HG02678 (cell line): ENCODE measurements at regions not wholly inside any gene's neighbourhood (a gene's known extent, or its start where the extent isn't known, plus 50 kb on each side); places are given as distances from the start of the nearest gene placed in this dataset.

Experiments
- ATAC-seq: cut with Tn5 transposase; IDR thresholded peaks from one replicate; pipeline ENCODE4 v1.9.1; 2021; ENCODE audit warnings: mild to moderate bottlenecking, moderate library complexity; ENCODE audit not compliant: unreplicated experiment

DNA sequence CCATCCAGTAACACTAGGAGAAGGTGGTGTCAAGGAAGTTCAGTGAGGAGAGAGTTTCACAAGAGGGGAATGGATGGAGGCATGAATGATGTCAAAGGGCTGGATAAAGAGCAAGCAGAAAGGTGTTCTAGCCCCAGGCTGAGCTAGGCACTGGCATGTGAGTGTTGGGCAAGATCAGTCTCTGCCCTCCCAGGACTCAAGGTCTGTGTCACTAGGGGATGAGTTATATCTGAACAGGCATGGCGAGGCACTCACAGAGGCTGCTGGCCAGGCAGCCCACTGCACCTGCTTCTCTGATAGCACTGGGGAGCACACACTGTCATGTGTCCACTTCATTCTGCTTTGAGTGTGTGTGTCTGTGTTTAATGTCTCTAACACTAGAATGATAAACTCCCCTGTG is 903.8 kb downstream of the BCL11B start:
- no peak for ATAC-seq

- no peak for ATAC-seq
These were observed 903.1 kb downstream of the BCL11B start for GRCh38 chr14:98368916-98369315.

- no peak for ATAC-seq
These were observed 902.7 kb downstream of the BCL11B start for GRCh38 chr14:98369344-98369743.

DNA sequence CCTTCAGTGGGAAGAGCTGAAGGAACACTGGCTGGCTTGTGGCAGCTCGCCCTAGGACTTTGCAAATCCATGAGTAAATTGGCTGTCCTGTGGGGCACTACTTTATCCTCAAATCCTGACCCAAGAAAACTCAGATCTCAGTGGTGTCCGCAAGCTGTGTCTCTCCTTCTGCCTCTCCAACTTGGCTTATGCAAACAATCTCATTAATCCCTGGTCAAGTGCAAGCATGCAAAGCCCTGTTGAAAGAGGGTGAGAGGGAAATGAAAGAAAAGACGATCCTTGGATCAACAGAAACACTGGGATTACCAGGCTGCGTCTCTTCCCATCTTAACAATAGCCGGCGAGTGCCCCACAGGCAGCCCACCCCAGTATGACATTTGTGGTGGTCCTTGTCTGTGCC is 901.6 kb downstream of the BCL11B start:
- no peak for ATAC-seq

- no peak for ATAC-seq
These were observed 900.9 kb downstream of the BCL11B start for GRCh38 chr14:98371141-98371540.

GRCh38 chr14:98374136-98374535 is 897.9 kb downstream of the BCL11B start:
- no peak for ATAC-seq

GRCh38 chr14:98375566-98375965 is 896.4 kb downstream of the BCL11B start:
- no peak for ATAC-seq

GRCh38 chr14:98379830-98380229 is 892.2 kb downstream of the BCL11B start:
- no peak for ATAC-seq

DNA sequence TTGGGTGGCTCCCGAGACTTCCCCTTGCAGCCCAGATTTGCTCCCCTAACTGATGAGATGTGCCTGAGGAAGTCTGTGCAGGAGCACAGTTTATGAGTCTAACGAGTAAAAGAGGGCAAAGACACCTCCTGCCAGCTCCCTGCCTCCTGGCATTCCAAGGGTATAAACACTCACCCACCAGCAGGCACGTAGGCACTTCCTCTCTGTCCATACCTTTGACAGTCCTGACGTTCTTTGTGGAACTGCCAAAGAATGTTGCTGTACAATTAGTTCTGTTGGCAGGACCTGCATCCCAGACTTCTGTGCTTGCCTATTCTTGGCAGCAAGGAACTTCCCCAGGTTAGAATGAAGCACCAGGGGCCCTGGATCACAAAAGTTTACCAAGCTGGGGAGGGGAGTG is 889.3 kb downstream of the BCL11B start:
- ATAC-seq = no peak

DNA sequence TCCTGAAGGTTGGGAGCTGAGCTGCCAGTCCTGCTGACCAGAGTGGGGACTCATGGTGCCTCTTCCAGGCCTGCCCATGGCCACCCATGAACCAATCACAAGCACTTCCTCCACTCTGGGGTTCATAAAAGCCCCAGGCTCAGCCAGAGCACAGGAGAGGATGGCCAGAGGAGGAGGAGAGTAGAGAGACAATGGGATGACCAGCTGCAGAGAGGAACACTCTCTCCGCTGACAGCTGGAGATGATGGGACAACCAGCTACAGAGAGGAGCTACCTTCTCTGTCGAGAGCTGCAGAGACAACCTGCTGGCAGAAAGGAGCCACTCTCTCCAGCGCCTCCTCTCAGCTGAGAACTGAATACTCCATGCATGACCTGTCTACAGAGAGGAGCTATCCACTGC is 886.1 kb downstream of the BCL11B start:
- no peak for ATAC-seq

- ATAC-seq = no peak
These were observed 880.9 kb downstream of the BCL11B start for GRCh38 chr14:98391061-98391460.

DNA sequence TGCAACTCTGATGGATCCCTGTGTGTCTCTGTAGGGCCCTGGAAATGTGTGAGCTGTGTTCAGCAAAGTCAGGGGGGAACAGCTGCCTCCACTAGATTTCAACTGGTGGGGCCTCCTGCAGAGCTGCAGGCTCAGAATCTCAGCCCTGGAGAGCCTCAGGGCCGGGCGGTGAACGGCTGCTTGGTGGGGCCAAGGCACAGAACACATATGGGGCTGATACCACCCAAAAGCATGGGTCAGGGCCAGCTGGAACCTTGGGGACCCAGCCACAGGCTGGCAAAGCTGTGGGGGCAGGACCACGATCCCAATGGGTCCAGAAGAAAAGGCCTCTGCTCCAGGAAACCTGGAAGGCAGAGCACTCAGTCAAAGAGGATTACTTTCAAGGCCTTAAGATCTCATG is 878.5 kb downstream of the BCL11B start:
- ATAC-seq = no peak

- ATAC-seq = no peak
These were observed 867.2 kb downstream of the BCL11B start for GRCh38 chr14:98404811-98405210.

- ATAC-seq = no peak
These were observed 863.9 kb downstream of the BCL11B start for GRCh38 chr14:98408024-98408555.

- no peak for ATAC-seq
These were observed 863.3 kb downstream of the BCL11B start for GRCh38 chr14:98408713-98409112.

DNA sequence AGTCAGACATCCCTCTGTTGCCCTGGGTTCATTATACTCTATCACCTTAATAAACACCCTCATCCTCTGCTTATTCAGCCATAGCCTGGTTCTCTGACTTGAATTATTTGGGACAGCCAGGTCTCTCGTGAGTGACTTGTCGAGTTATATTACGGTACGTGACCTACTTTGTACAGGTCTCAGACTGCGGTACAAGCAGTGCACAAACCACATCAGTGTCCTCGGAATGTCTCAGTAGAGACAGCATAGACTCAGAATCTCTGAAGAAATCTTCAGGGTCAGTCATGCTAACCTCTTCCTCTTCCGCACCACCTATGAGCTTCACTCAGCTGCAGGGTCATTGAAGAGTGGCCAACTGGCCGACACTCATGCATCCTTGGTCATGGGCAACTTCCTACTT is 860.8 kb downstream of the BCL11B start:
- no peak for ATAC-seq

DNA sequence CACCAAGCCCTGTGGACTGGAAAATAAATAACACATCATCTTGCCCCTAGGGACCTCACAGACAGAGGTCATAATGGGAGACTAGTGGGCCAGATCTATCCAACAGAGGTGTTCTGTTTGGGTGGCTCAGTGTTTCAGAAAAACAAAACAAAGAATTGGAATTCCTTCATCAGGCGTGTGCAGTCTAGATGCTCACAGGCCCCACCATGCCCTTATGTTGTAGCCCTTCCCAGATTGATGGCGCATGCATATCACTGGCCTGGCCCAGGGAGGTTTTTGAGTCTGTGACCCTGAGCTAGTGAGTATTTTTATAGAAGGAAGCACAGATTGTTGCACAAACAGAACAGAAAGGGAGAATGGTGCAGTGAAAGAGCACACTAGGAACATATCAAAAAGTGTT is 859.6 kb downstream of the BCL11B start:
- ATAC-seq = no peak

- no peak for ATAC-seq
These were observed 856.2 kb downstream of the BCL11B start for GRCh38 chr14:98415766-98416165.

DNA sequence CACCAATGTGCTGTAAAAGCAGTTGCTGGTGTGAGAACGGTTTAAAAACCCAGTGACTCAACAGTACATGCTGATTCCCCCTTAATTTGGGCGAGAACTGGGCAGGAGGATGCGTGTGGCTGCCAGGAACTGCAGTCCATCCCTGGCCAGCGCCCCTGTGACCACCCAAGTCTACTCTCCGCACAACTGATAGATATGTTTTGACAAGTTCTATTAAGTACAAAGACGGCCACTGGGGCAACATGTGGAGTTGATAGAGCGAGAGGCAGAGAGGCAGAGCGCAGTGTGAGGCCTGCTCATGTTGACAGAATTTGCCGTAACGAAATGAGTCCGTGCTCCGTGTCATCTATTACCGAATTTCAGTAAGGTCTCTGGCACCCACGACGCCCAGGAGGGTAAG is 855.0 kb downstream of the BCL11B start:
- ATAC-seq = no peak

GRCh38 chr14:98428483-98428994 is 843.5 kb downstream of the BCL11B start:
- ATAC-seq = no peak

DNA sequence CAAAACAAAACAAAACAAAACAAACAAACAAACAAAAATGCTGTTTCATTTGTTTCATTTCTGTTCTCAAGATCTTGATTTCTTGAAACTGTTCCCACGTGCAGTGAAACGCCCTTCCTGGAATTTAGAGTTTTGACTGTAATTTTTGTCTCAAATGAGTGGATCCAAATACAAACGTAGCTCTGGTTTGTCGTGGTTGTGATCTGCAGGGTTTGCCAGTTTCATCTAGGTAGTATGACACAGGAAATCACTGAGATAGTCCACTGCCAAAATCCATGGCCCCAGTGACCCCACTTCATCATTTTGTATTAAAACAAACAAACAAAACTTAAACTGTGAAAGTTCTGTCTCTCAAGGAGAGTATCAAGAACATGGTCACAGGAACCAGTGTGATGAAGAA is 838.6 kb downstream of the BCL11B start:
- no peak for ATAC-seq

- no peak for ATAC-seq
These were observed 834.9 kb downstream of the BCL11B start for GRCh38 chr14:98437113-98437512.

- ATAC-seq = no peak
These were observed 827.9 kb downstream of the BCL11B start for GRCh38 chr14:98444077-98444476.
